Fibroblast of the aortic adventitia (primary cell): ENCODE measurements at regions not wholly inside any gene's neighbourhood (a gene's known extent, or its start where the extent isn't known, plus 50 kb on each side); places are given as distances from the start of the nearest gene placed in this dataset.
A peak's percentile ranks its signal among the peaks of the same experiment; 100 is the strongest.
"Not testable (repeated sequence)": the region's sequence is repeated elsewhere in the genome, so short reads cannot be mapped to it uniquely, and the experiment has no call there.

Experiments used
- DNase-seq: peaks from one replicate; pipeline ENCODE4 v3.0.0-alpha.2; 2010; ENCODE audit warnings: low read depth
- H3K4me3 ChIP-seq: 2 replicates; pipeline ENCODE4 v1.5.1; 2011; ENCODE audit warnings: low read depth, mild to moderate bottlenecking, control low read depth, low read length, moderate library complexity
- CTCF ChIP-seq: IDR thresholded peaks from 2 replicates; pipeline ENCODE4 v1.5.1; 2011; ENCODE audit warnings: mild to moderate bottlenecking, low read length, control low read depth, inconsistent platforms; ENCODE audit not compliant: insufficient read depth

GRCh38 chr14:83977583-83977982, 1552.4 kb upstream of the FLRT2 start:
- no peak for TF ChIP-seq CTCF

GRCh38 chr14:83981676-83982258, 1548.2 kb upstream of the FLRT2 start:
- not testable (repeated sequence) for H3K4me3 ChIP-seq

More at GRCh38 chr14:83977583-83977982, 1552.4 kb upstream of the FLRT2 start:
- no peak for DNase-seq
- no peak overlapping the region for H3K4me3 ChIP-seq

GRCh38 chr14:83988275-83988674, 1541.7 kb upstream of the FLRT2 start:
- TF ChIP-seq CTCF, result no peak
- H3K4me3 ChIP-seq, result no peak overlapping the region
- DNase-seq, result peak; percentile 7

More at GRCh38 chr14:83981676-83982258, 1548.2 kb upstream of the FLRT2 start:
- not testable (repeated sequence) for DNase-seq

- no peak overlapping the region for H3K4me3 ChIP-seq
- no peak for TF ChIP-seq CTCF
- no peak for DNase-seq
These were observed 1538.3 kb upstream of the FLRT2 start for GRCh38 chr14:83991666-83992065.

GRCh38 chr14:83992857-83993256, 1537.1 kb upstream of the FLRT2 start:
- DNase-seq, result no peak
- no peak for TF ChIP-seq CTCF
- no peak overlapping the region for H3K4me3 ChIP-seq

GRCh38 chr14:83993545-83993944, 1536.4 kb upstream of the FLRT2 start:
- TF ChIP-seq CTCF, result no peak
- no peak overlapping the region for H3K4me3 ChIP-seq
- DNase-seq, result no peak

- no peak for TF ChIP-seq CTCF
- no peak for DNase-seq
- no peak overlapping the region for H3K4me3 ChIP-seq
These were observed 1535.9 kb upstream of the FLRT2 start for GRCh38 chr14:83994020-83994419.
